Breast epithelium (tissue), 3 donors: ENCODE measurements at regions not wholly inside any gene's neighbourhood (a gene's known extent, or its start where the extent isn't known, plus 50 kb on each side); places are given as distances from the start of the nearest gene placed in this dataset.

Experiments
- CTCF ChIP-seq, 3 donors: fragments of 450-650 bp; IDR thresholded peaks; one replicate each; pipeline ENCODE4 v1.5.1; 2016 to 2017; ENCODE audit warnings: antibody characterized with exemption in 3 of 3, mild to moderate bottlenecking in 3 of 3, moderate library complexity in 3 of 3
- POLR2A ChIP-seq: fragments of 450-650 bp; IDR thresholded peaks from one replicate; pipeline ENCODE4 v1.6.1; 2016; ENCODE audit warnings: antibody characterized with exemption, mild to moderate bottlenecking, moderate library complexity

GRCh38 chr3:116770815-116771450, 61.4 kb downstream of the TUSC7 start:
- peak; percentile 14 to 71 (median 53) for TF ChIP-seq CTCF (IDR thresholded peaks at IDR 0.05)
- TF ChIP-seq POLR2A, result no peak
